GM23338 (cell line): ENCODE measurements at regions not wholly inside any gene's neighbourhood (a gene's known extent, or its start where the extent isn't known, plus 50 kb on each side); places are given as distances from the start of the nearest gene placed in this dataset.
A peak's percentile ranks its signal among the peaks of the same experiment; 100 is the strongest.

Source experiments
- ATAC-seq: fragments of 200-7000 bp; cut with Tn5 transposase; 3 replicates; pipeline ENCODE4 v1.9.1; 2020
- DNase-seq: peaks from one replicate; pipeline ENCODE4 v3.0.0-alpha.2; 2015; ENCODE audit warnings: low spot score
- H2AFZ ChIP-seq: fragments of 200-600 bp; sonication (generic); 2 replicates; pipeline ENCODE4 v1.8.0; 2016; ENCODE audit warnings: antibody characterized with exemption, mild to moderate bottlenecking, moderate library complexity
- H3F3A ChIP-seq: fragments of 200-600 bp; sonication (generic); replicated peaks from 2 replicates; pipeline ENCODE4 v1.8.0; 2017; ENCODE audit warnings: antibody characterized with exemption, mixed run types, low read depth
- H3K27ac ChIP-seq: fragments of 200-600 bp; sonication (generic); 2 replicates; pipeline ENCODE4 v1.6.1; 2016; ENCODE audit warnings: low read depth
- H3K27me3 ChIP-seq: fragments of 200-600 bp; sonication (generic); 2 replicates; pipeline ENCODE4 v1.8.0; 2016; ENCODE audit warnings: mild to moderate bottlenecking, mixed run types, moderate library complexity; ENCODE audit not compliant: insufficient read depth
- H3K36me3 ChIP-seq: fragments of 200-600 bp; sonication (generic); 2 replicates; pipeline ENCODE4 v1.8.0; 2016; ENCODE audit warnings: mild to moderate bottlenecking; ENCODE audit not compliant: insufficient read depth
- H3K4me1 ChIP-seq: fragments of 200-600 bp; sonication (generic); 2 replicates; pipeline ENCODE4 v1.8.0; 2016; ENCODE audit warnings: mild to moderate bottlenecking, moderate library complexity; ENCODE audit not compliant: insufficient read depth
- H3K4me2 ChIP-seq: fragments of 200-600 bp; sonication (generic); 2 replicates; pipeline ENCODE4 v1.7.1; 2017; ENCODE audit warnings: mixed run types
- H3K4me3 ChIP-seq: fragments of 200-600 bp; sonication (generic); 2 replicates; pipeline ENCODE4 v1.6.1; 2016; ENCODE audit warnings: mixed run types
- H3K79me2 ChIP-seq: fragments of 200-600 bp; sonication (generic); replicated peaks from 2 replicates; pipeline ENCODE4 v1.8.0; 2017; ENCODE audit warnings: mild to moderate bottlenecking; ENCODE audit not compliant: insufficient read depth
- H3K9me2 ChIP-seq: fragments of 200-600 bp; sonication (generic); 2 replicates; pipeline ENCODE4 v1.8.0; 2017; ENCODE audit not compliant: insufficient read depth
- H4K20me1 ChIP-seq: fragments of 200-600 bp; sonication (generic); replicated peaks from 2 replicates; pipeline ENCODE4 v1.8.0; 2017; ENCODE audit warnings: mild to moderate bottlenecking; ENCODE audit not compliant: insufficient read depth
- H3K27ac Mint-ChIP-seq: 2 replicates; pipeline ENCODE4 v1.8.0; 2020; ENCODE audit warnings: inconsistent platforms, mild to moderate bottlenecking, moderate library complexity, mixed read lengths
- H3K27me3 Mint-ChIP-seq: 3 replicates; pipeline ENCODE4 v1.8.0; 2022; ENCODE audit warnings: low read depth, mild to moderate bottlenecking, moderate library complexity, mixed read lengths, inconsistent platforms; ENCODE audit not compliant: insufficient read depth, poor library complexity
- H3K36me3 Mint-ChIP-seq: 3 replicates; pipeline ENCODE4 v1.8.0; 2021; ENCODE audit warnings: low read depth, mild to moderate bottlenecking, inconsistent platforms, moderate library complexity, mixed read lengths
- H3K4me1 Mint-ChIP-seq: 3 replicates; pipeline ENCODE4 v1.8.0; 2020; ENCODE audit warnings: mild to moderate bottlenecking, inconsistent platforms, mixed read lengths
- H3K4me3 Mint-ChIP-seq: 3 replicates; pipeline ENCODE4 v1.8.0; 2021; ENCODE audit warnings: moderate library complexity, mild to moderate bottlenecking, inconsistent platforms, mixed read lengths
- H3K9me3 Mint-ChIP-seq: 3 replicates; pipeline ENCODE4 v1.8.0; 2020; ENCODE audit warnings: moderate library complexity, mild to moderate bottlenecking, inconsistent platforms, mixed read lengths
- EZH2 ChIP-seq: fragments of 200-600 bp; sonication (generic); IDR thresholded peaks from one replicate; pipeline ENCODE4 v1.8.0; 2017; ENCODE audit warnings: antibody characterized with exemption, mild to moderate bottlenecking, low read depth; ENCODE audit not compliant: unreplicated experiment
- EZH2phosphoT487 ChIP-seq: fragments of 200-600 bp; sonication (generic); IDR thresholded peaks from one replicate; pipeline ENCODE4 v1.8.1; 2018; ENCODE audit warnings: antibody characterized with exemption; ENCODE audit not compliant: unreplicated experiment
- JUNB ChIP-seq: IDR thresholded peaks from one replicate; pipeline ENCODE4 v1.6.1; 2016; ENCODE audit warnings: antibody characterized with exemption; ENCODE audit not compliant: unreplicated experiment
- REST ChIP-seq: IDR thresholded peaks from one replicate; pipeline ENCODE4 v1.6.1; 2018; ENCODE audit warnings: antibody characterized with exemption; ENCODE audit not compliant: unreplicated experiment
- ZNF114 ChIP-seq: fragments of 250-450 bp; sonication (Bioruptor Pico); IDR thresholded peaks from 2 replicates; pipeline ENCODE4 v1.5.0; 2020; ENCODE audit warnings: mild to moderate bottlenecking, moderate library complexity
- ZNF331 ChIP-seq: fragments of 250-450 bp; sonication (Bioruptor Pico); IDR thresholded peaks from 2 replicates; pipeline ENCODE4 v1.5.0; 2020; ENCODE audit warnings: low read depth, mild to moderate bottlenecking, moderate library complexity

DNA sequence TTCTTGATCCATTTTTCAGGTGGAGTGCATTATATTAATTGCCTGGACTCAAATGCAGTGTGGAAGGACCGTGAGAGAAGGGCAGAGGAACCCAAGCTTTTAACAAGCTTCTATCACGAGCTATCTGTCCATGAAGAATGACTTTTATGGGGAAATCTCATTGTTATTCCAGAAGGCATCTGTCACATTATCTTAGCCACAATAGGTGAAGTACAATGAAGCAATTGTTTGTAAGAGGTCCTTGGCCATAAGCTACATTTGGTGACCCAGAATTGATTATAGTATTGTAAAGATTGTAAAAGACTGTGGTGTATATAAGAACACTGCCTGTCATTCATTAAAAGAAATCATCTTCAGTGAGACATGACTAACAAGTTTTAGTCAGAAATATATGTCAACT lies 58.6 kb upstream of the RELN start:
- H3K79me2 ChIP-seq, result no peaks in the 10 kb centered on the region
- H3K27me3 ChIP-seq, result no peaks in the 10 kb centered on the region
- H3K36me3 ChIP-seq, result no peaks in the 10 kb centered on the region
- Mint-ChIP-seq H3K4me3 (no peak overlapping the region), H3K4me1 (no peaks in the 10 kb centered on the region), H3K36me3 (no peaks in the 10 kb centered on the region), H3K27ac (no peak overlapping the region), H3K9me3 (no peaks in the 10 kb centered on the region), H3K27me3 (no peaks in the 10 kb centered on the region)
- DNase-seq, result no peak
- H3F3A ChIP-seq, result no peaks in the 10 kb centered on the region
- ATAC-seq, result no peak
- H3K4me3 ChIP-seq, result no peak overlapping the region
- no peaks in the 10 kb centered on the region for H3K9me2 ChIP-seq
- H4K20me1 ChIP-seq, result no peaks in the 10 kb centered on the region
- H3K27ac ChIP-seq, result no peak overlapping the region
- no peak overlapping the region for H2AFZ ChIP-seq
- TF ChIP-seq EZH2phosphoT487, result no peak
- TF ChIP-seq ZNF331 (CRISPR knock-in tag), result no peak
- no peak overlapping the region for H3K4me2 ChIP-seq
- H3K4me1 ChIP-seq, result no peaks in the 10 kb centered on the region

DNA sequence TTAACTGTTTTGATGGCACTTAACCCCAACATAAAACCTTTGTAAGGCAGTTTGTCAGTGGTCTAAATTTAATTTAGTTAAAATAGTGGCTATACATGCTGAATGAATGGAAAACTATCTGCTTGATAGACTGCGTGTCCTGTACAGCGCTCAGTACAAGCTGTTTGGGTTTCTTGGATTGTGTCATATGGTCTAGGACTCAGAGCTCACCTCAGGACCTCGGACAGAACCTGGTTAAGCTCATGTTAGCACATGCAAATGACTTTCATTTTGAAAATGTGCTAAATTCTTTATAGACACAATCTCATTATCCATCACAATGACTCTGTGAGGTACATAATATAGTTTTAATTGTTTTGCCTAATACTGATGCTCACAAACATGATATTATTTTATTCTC lies 55.7 kb upstream of the RELN start:
- no peaks in the 10 kb centered on the region for H3K36me3 Mint-ChIP-seq
- H3K27ac ChIP-seq, result no peak overlapping the region
- no peaks in the 10 kb centered on the region for H3K9me3 Mint-ChIP-seq
- no peak overlapping the region for H3K4me3 ChIP-seq
- H3K36me3 ChIP-seq, result no peaks in the 10 kb centered on the region
- H3K4me3 Mint-ChIP-seq, result no peak overlapping the region
- no peak overlapping the region for H2AFZ ChIP-seq
- TF ChIP-seq ZNF114 (no peak), REST (peak; percentile 48)
- no peaks in the 10 kb centered on the region for H3F3A ChIP-seq
- DNase-seq (no peak), ATAC-seq (no peak)
- no peak overlapping the region for H3K4me2 ChIP-seq
- no peaks in the 10 kb centered on the region for H3K4me1 ChIP-seq
- H3K4me1 Mint-ChIP-seq, result peaks cover 8% of the 10 kb centered on the region; the same call in 2 of the 3 replicates
- no peak overlapping the region for H3K27ac Mint-ChIP-seq
- H3K9me2 ChIP-seq, result no peaks in the 10 kb centered on the region
- H3K79me2 ChIP-seq, result no peaks in the 10 kb centered on the region
- no peaks in the 10 kb centered on the region for H3K27me3 ChIP-seq
- no peaks in the 10 kb centered on the region for H3K27me3 Mint-ChIP-seq
- H4K20me1 ChIP-seq, result no peaks in the 10 kb centered on the region

DNA sequence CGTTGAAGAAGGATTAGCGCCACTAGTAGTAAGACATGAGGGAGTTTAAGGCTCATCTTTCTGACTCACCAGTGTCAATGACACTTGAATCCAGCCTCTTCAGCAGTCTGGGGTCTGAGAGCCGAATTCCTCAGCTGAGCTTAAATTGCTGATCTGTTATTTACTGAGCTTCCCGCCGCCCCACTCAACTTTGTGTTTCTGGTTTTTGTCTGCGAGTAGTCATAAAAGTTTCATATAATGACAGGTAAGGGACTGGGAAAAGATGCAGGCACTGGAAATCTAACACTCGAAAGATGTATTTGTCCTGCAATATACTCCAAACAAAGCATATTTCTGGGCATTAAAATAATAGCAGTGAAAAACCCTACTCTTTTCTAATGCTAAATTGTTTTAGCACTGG lies 51.2 kb upstream of the RELN start:
- Histone ChIP-seq H2AFZ (0 out of 2 replicates have a peak overlapping the region, but pooled peaks have one; percentile 2), H4K20me1 (no peaks in the 10 kb centered on the region), H3F3A (no peaks in the 10 kb centered on the region), H3K4me3 (no peak overlapping the region), H3K36me3 (no peaks in the 10 kb centered on the region), H3K27ac (no peak overlapping the region), H3K27me3 (no peaks in the 10 kb centered on the region), H3K9me2 (no peaks in the 10 kb centered on the region), H3K4me2 (no peak overlapping the region), H3K4me1 (no peaks in the 10 kb centered on the region), H3K79me2 (no peaks in the 10 kb centered on the region)
- Mint-ChIP-seq H3K4me3 (no peak overlapping the region), H3K27me3 (no peaks in the 10 kb centered on the region), H3K9me3 (no peaks in the 10 kb centered on the region), H3K36me3 (no peaks in the 10 kb centered on the region), H3K4me1 (peaks cover 8% of the 10 kb centered on the region; the same call in 2 of the 3 replicates), H3K27ac (no peak overlapping the region)
- peak; percentile 38 for DNase-seq
- peak; percentile 48; the same call in 2 of the 3 replicates for ATAC-seq
- TF ChIP-seq EZH2phosphoT487 (no peak), JUNB (no peak), EZH2 (no peak), ZNF114 (no peak), REST (no peak)
